RPMI7951 (cell line): ENCODE measurements at regions not wholly inside any gene's neighbourhood (a gene's known extent, or its start where the extent isn't known, plus 50 kb on each side); places are given as distances from the start of the nearest gene placed in this dataset.

Experiments
- DNase-seq: peaks from one replicate; pipeline ENCODE4 v3.0.0-alpha.2; 2012; ENCODE audit warnings: low read depth

GRCh38 chr14:42391146-42391834 is 784.6 kb downstream of the LRFN5 start:
- no peak for DNase-seq

DNA sequence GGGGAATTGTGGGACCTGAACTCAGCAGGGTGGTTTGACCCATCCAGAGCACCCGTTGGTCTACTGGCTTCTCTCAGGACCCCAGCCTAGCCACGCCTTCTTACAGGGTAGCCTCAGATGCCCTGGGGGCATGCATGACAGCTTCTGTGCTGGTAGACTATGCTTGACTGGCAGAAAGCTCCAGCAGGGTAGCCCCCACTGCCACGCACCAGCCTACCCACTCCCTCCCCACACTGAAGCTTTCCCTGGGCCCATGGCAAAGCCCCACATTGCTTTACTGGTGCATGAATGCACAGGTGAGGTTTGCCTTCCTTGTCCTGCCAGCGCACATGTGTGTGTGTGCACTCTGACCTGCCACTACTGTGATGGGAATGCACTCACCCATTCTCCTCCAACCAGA is 772.2 kb downstream of the LRFN5 start:
- no peak for DNase-seq

DNA sequence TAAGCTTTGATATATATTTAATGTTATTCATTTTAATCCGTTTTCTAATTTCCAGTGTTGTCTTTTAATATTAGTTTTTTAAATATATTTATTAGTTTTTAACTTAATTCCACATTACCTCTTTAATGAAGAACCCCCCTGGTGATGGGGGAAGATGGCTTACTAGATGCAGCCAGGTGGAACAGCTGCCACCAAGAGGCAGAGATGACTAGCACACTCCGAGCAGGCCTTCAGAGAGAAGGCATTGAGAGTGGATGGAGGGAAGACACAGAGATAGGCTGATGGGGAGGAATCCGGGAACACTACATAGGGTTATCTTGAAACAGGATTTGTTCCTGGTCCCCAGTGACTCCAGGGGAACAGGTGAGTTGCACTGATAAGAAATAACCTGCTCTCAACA is 771.6 kb downstream of the LRFN5 start:
- DNase-seq: no peak

- no peak for DNase-seq
Observed at GRCh38 chr14:42374332-42374731, 767.7 kb downstream of the LRFN5 start.

- DNase-seq: no peak
Observed at GRCh38 chr14:42370056-42370455, 763.4 kb downstream of the LRFN5 start.

GRCh38 chr14:42368234-42368633 is 761.6 kb downstream of the LRFN5 start:
- DNase-seq: no peak

DNA sequence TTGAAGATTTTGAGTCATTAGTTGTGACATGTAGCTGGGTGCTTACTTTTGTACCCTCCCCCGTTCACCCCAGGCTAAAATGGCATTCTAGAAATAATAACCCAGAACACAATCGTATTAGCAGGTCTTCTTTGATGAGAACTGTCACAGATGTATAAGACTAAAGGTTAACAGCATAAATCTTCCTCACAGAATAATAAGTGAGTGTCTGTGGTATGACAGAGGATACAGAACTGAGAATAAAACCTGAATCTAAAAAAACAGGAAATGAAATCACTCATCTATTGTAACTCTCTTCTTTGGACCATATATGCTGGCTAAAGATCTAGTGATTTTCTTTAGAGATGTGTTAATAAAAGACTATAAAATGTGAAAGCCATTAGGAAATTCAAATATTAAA is 746.6 kb downstream of the LRFN5 start:
- DNase-seq: no peak

GRCh38 chr14:42335918-42336317 is 729.2 kb downstream of the LRFN5 start:
- no peak for DNase-seq

GRCh38 chr14:42334931-42335330 is 728.3 kb downstream of the LRFN5 start:
- DNase-seq: no peak

- no peak for DNase-seq
Observed at GRCh38 chr14:42323426-42323825, 716.8 kb downstream of the LRFN5 start.

DNA sequence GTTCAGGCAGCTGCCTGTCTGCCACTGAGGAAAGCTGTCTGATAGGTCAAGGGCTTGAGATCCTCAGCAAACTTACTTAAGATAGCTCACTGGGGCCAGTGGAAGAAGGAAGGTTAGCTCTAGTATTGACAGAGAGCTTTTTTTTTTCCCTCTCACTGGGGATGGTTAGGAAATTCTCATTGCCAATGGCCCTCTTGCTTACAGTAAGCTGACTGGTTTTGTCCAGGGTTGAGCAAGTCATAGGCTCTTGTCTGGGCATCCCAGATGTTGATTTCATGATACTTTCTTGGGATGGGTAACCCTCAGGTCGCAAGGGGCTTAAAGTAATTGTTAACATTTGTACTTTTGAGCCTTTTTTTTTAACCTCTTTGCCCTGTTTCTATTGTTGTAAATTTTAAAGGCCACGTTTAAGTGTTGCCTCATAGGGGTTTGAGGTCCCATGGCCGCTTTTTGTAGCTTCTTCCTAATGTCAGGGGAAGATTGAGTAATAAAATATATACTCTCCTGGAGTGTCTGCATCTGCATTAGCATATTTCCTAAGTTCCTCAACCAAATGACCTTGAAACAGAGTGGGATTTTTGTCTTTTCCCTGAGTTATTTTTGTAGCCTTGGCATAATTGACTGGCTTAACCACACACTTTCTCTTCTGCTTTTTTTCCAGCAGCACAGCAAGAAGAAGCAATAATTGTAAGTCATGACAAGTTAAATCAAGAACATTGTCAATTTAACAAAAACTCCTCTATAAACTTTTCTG is 716.0 kb downstream of the LRFN5 start:
- no peak for DNase-seq

DNA sequence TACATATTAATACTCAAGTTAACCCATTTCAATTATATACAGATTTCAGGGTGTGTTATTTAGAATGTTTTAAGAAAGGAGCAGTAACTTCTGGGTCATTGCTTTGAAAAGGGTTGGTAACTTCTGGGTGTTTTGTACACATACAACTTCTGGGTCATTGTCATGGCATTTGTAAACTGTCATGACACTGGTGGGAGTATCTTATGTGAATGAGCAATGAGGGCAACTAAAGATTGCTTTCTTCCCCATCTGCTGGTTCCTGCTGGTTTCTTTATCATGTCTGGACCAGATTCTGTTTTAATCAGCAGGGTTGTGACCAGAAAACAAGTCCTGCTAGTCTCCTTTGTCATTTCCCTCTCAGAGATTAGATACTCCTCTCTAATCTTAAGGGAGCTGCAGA is 713.3 kb downstream of the LRFN5 start:
- no peak for DNase-seq

GRCh38 chr14:42316693-42317092 is 710.0 kb downstream of the LRFN5 start:
- no peak for DNase-seq

DNA sequence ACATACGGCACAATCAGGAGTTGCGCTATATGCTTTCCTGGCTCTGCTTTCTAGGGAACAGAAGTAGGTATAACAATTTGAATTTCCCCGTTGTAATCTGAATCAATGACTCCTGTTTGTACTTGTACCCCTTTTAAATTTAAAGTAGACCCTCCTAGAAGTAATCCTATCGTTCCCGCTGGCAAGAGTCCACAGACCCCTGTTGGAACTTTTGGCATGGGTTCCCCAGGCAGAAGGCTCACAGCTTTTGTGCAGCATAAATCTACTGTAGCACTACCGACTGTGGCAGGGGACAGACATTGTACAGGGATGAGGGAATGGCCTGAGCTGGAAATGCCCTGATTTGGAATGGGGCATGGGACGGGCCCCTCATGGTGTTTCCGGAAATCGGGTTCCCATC is 705.2 kb downstream of the LRFN5 start:
- DNase-seq: no peak

DNA sequence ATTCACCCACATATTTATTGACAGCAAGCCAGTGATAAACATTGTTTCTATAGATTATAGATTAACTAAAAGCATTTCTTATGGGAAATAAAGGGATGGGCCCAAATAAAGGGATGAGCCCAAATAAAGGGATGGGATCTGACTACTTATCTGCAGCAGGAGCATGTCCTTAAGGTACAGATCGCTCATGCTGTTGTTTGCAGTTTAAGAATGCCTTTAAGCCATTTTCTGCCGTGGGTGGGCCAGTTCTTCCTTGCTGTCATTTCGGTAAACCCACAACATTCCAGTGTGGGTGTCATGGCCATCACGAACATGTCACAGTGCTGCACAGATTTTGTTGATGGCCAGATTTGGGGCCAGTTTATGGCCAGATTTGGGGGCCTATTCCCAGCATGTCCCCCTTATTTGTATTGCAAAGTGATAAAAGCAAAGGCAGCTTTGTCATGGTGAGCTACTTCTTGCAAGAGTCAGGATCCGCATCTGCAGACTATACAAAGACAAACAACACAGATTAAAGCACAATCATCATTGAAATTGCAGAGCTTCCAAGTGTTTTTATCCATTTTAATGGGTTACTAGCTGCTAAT is 700.7 kb downstream of the LRFN5 start:
- no peak for DNase-seq

DNA sequence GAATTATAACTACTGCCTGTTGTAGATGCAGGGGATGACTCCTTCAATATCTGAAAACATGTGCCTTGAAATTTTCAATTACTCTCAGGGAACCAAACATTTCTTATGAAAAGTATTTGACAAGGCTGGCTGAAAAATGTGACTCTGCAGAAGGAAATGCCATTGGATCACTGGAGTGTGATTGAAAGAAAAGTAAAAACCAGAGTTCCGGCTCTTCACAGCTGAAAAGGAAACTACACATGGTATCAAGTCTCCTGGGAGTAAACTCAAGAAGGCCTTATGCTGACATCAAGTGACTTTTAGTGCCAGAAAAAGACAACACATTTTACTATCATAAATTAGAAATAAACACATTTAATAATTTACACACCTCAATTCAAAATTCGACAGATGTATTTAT is 693.0 kb downstream of the LRFN5 start:
- no peak for DNase-seq

DNA sequence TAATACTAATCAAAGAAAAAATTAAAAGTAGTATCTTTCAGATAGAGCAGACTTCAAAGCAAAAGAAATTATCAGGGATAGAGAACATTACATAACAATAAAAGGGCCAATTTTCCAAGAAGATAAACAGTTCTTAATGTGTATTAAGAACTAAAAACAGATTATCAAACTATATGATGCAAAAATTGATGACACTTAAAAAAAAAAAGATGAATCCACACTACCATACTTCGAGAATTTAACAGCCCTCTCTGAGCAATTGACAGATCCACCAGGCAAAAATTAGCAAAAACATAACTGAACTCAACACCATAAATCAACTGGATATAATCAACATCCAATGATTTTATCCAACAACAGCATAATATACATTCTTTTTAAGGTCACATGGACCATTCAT is 686.5 kb downstream of the LRFN5 start:
- no peak for DNase-seq

DNA sequence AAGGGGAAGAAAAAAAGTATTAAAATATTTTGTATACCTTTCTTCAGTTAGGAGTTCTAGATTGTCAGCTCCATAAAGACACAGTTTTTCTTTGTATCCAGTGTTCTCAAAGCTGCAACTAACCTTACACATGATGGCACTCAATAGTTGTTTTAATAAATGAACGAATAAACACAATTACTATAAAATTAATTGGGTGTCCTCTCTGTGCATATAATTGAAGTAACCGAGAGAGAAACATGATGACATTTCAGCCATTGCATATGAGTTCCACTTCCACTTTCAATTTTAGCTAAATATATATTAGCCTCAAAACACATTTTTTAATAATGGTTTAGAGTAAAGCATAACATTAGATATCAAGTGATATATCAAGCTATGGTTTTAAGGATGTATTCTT is 671.2 kb downstream of the LRFN5 start:
- no peak for DNase-seq

DNA sequence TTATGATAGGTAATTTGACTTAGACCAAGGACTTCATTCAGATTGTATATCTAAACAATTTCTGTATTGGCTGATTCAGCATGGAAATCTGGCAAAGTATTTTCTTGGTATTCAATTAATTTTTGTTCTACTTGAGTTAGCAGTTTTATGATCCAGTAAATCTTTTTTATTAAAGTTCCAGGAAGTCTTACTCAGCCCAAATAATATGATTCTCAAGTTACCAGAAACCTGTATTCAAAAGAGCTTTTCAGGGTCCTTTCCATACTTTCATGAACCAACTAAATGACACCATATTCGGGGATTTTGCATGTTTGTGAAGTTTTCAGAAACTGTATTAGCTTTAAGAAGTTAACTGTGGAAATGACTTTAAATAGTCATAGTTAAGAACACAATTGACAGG is 662.6 kb downstream of the LRFN5 start:
- DNase-seq: no peak

GRCh38 chr14:42248131-42248530 is 641.5 kb downstream of the LRFN5 start:
- no peak for DNase-seq

DNA sequence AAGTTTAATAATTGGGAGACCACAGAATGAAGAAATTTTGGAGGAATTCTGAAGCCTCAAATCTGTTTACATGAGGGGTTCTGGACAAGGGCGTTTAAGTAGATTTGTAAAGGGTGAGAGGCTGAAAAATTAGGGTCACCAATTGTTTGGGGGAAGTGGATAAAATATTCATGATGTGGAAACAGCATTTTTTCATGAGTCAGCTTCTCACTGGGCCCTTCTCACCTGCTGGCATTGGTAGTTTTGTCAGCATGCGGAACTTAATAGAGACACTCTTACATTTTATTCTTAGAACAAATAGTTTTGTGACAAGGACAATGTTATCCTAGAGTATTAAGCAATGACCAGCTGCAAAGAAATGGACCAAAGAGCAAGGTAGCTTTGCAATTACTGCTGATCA is 634.4 kb downstream of the LRFN5 start:
- DNase-seq: no peak

DNA sequence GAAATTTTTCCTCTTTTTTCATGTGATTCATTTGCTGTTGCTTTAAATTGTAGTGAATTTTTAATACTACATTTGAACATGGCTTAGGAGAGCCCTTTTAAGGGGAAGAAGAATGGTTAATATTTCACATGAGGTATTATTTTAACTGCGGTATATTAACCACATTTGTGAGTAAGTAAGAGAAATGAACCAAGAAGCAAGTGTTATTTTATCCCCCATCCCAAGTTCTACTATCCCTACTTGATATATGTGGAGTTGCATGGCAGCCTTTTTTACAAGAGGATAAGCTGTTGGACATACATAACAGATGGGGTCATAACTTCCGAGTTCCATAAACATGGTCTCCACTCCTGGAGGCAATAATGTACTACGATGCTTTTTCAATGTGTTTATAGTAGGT is 623.3 kb downstream of the LRFN5 start:
- no peak for DNase-seq

DNA sequence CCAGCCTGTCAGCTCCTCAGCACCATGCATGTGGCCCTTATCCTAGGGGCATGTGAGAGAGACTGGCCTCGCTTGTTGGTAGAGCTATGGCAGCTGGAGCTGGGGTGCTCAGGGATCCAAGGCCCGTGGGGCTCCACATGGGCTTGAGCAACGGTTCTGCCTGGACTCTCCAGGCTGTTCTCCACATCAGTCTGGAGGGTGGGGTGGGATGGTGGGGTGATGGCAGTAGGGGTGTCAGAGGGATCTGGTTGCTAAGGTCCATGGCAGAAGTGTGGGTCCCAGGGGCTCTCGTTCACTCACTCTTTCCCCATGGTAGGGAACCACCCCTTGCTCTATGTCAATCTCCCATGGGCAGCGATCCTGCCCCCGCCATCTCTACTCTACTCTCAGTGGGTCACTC is 622.6 kb downstream of the LRFN5 start:
- no peak for DNase-seq
